K562 (cell line): ENCODE measurements at regions not wholly inside any gene's neighbourhood (a gene's known extent, or its start where the extent isn't known, plus 50 kb on each side); places are given as distances from the start of the nearest gene placed in this dataset.

Experiments used
- ATAC-seq: fragments of 200-7000 bp; cut with Tn5 transposase; 3 replicates; pipeline ENCODE4 v1.9.1; 2020; ENCODE audit warnings: moderate library complexity
- BruUV-seq: library from RNA; stranded (reverse); fragments of 400-500 nt; replicated peaks from 2 replicates; lab custom pipeline; 2021; lab: Mats Ljungman, UMichigan
- CTCF ChIA-PET: fragments of 300-600 bp; formaldehyde crosslinking; extraction: SDS; loops from one replicate; lab custom pipeline; 2021; ENCODE audit warnings: low intra/inter-chr PET ratio; lab: Yijun Ruan, JAX
- POLR2A ChIA-PET: fragments of 300-600, 350-650 bp; sonication (Branson Sonifier 250); formaldehyde crosslinking; extraction: SDS; loops from one replicate; lab custom pipeline; 2021; ENCODE audit warnings: antibody characterized with exemption, inconsistent platforms; lab: Yijun Ruan, JAX
- DNase-seq, 4 experiments: peaks; one replicate each; pipeline versions ENCODE4 v3.0.0 to v3.0.0-alpha.2; 2011 to 2018; ENCODE audit warnings: low spot score in 3 of 4, mixed read lengths in 3 of 4; ENCODE audit errors: extremely low read depth in 1 of 4
- FAIRE-seq: peaks from 2 replicates; lab custom pipeline; 2011; peaks lifted over from hg19 to GRCh38; lab: Jason Lieb, UNC
- H2AFZ ChIP-seq: 2 replicates; pipeline ENCODE4 v1.6.0; 2011; ENCODE audit warnings: low read depth, low read length, control low read depth, inconsistent platforms
- H3K27ac ChIP-seq: fragments of 200-600 bp; 3 replicates; pipeline ENCODE4 v1.8.0; 2011; ENCODE audit warnings: low read depth, mild to moderate bottlenecking, control low read depth, inconsistent platforms, low read length, moderate library complexity, mixed read lengths; ENCODE audit errors: extremely low read depth
- H3K27me3 ChIP-seq, 2 experiments: fragments of 300-600 bp in 1 of 2; 2 replicates in 1 of 2; 3 replicates in 1 of 2; pipeline versions ENCODE4 v1.6.0 to v1.8.0; 2011; ENCODE audit warnings: inconsistent platforms in 2 of 2, low read length in 2 of 2, mild to moderate bottlenecking in 1 of 2, mixed read lengths in 1 of 2, moderate library complexity in 1 of 2; ENCODE audit not compliant: control insufficient read depth in 2 of 2, insufficient read depth in 2 of 2
- H3K36me3 ChIP-seq: fragments of 300-600 bp; 3 replicates; pipeline ENCODE4 v1.8.0; 2011; ENCODE audit warnings: mild to moderate bottlenecking, low read length, inconsistent platforms; ENCODE audit not compliant: control insufficient read depth, insufficient read depth
- H3K4me1 ChIP-seq, 2 experiments: fragments of 200-600 bp in 1 of 2; replicated peaks in 1 of 2; 2 replicates in 1 of 2; 3 replicates in 1 of 2; pipeline versions ENCODE4 v1.5.1 to v1.8.0; 2011; ENCODE audit warnings: inconsistent platforms in 2 of 2, low read length in 2 of 2, mild to moderate bottlenecking in 1 of 2, mixed read lengths in 1 of 2, moderate library complexity in 1 of 2; ENCODE audit not compliant: control insufficient read depth in 2 of 2, insufficient read depth in 2 of 2
- H3K4me2 ChIP-seq: 2 replicates; pipeline ENCODE4 v1.6.1; 2011; ENCODE audit warnings: low read length, control low read depth, inconsistent platforms, mixed read lengths; ENCODE audit not compliant: insufficient read depth
- H3K4me3 ChIP-seq: fragments of 200-600 bp; sonication (generic), shearing (Covaris generic); 2 replicates; pipeline ENCODE4 v1.5.1; 2016; ENCODE audit warnings: control low read depth, inconsistent platforms
- H3K79me2 ChIP-seq: fragments of 200-600 bp; 3 replicates; pipeline ENCODE4 v1.8.0; 2011; ENCODE audit warnings: low read length, inconsistent platforms; ENCODE audit not compliant: control insufficient read depth, insufficient read depth
- H3K9ac ChIP-seq, 2 experiments: 2 replicates each; pipeline versions ENCODE4 v1.6.0 to v1.6.1; 2011; ENCODE audit warnings: low read depth in 2 of 2, low read length in 2 of 2, control low read depth in 1 of 2, inconsistent platforms in 1 of 2, mild to moderate bottlenecking in 1 of 2, mixed read lengths in 1 of 2; ENCODE audit not compliant: insufficient read depth in 1 of 2
- H3K9me1 ChIP-seq: one replicate; pipeline ENCODE4 v1.6.0; 2011; ENCODE audit warnings: inconsistent platforms, mild to moderate bottlenecking, low read length, moderate library complexity; ENCODE audit not compliant: control insufficient read depth, insufficient read depth
- H3K9me3 ChIP-seq: replicated peaks from 2 replicates; pipeline ENCODE4 v1.5.1; 2011; ENCODE audit warnings: low read depth, low read length, inconsistent platforms; ENCODE audit not compliant: control insufficient read depth, insufficient read depth
- H4K20me1 ChIP-seq: replicated peaks from 2 replicates; pipeline ENCODE4 v1.6.1; 2011; ENCODE audit warnings: low read length, inconsistent platforms, mixed read lengths; ENCODE audit not compliant: control insufficient read depth, insufficient read depth
- HDAC6 ChIP-seq: IDR thresholded peaks from 2 replicates; pipeline ENCODE4 v1.6.1; 2012; ENCODE audit warnings: low read depth, mild to moderate bottlenecking, control low read depth, inconsistent platforms, low read length, moderate library complexity
- KAT2B ChIP-seq: IDR thresholded peaks from one replicate; pipeline ENCODE4 v1.6.1; 2012; ENCODE audit warnings: low read depth, mild to moderate bottlenecking, control low read depth, inconsistent platforms, low read length, moderate library complexity
- PHF21A ChIP-seq: fragments of 450-650 bp; IDR thresholded peaks from 2 replicates; pipeline ENCODE4 v1.6.1; 2017; ENCODE audit warnings: low read depth, borderline replicate concordance
- RBFOX2 ChIP-seq: fragments of 200-400 bp; formaldehyde crosslinking; IDR thresholded peaks from 2 replicates; pipeline ENCODE4 v1.6.1; 2017; ENCODE audit warnings: low read depth, mild to moderate bottlenecking, low read length, moderate library complexity
- RBM15 ChIP-seq: fragments of 200-400 bp; formaldehyde crosslinking; IDR thresholded peaks from 2 replicates; pipeline ENCODE4 v1.6.1; 2018; ENCODE audit warnings: mild to moderate bottlenecking, low read length, moderate library complexity; ENCODE audit not compliant: insufficient read depth
- RBM25 ChIP-seq: fragments of 200-400 bp; formaldehyde crosslinking; IDR thresholded peaks from 2 replicates; pipeline ENCODE4 v1.6.1; 2018; ENCODE audit warnings: low read length, low read depth, moderate library complexity; ENCODE audit not compliant: severe bottlenecking
- SIN3A ChIP-seq, 2 experiments: fragments of 150-350 bp in 1 of 2; IDR thresholded peaks; 2 replicates each; pipeline ENCODE4 v1.6.1; 2011 to 2016; ENCODE audit warnings: borderline replicate concordance in 2 of 2, low read depth in 2 of 2, low read length in 2 of 2, mild to moderate bottlenecking in 2 of 2, moderate library complexity in 2 of 2; ENCODE audit not compliant: control insufficient read depth in 1 of 2
- SMARCC2 ChIP-seq: fragments of 450-650 bp; IDR thresholded peaks from 2 replicates; pipeline ENCODE4 v1.6.1; 2017; ENCODE audit warnings: antibody characterized with exemption, moderate library complexity, mild to moderate bottlenecking, low read depth
- WGBS: fragments of 100-300 bp; shearing (Covaris generic); methylation state at CpG from one replicate; pipeline ENCODE4 v1.1.6; 2016; ENCODE audit warnings: low coverage, mixed read lengths; ENCODE audit not compliant: insufficient coverage; ENCODE audit errors: missing lambda C conversion rate; 5-methylcytosine and 5-hydroxymethylcytosine counted together
- in situ Hi-C: fragments of 300-500 bp; cut with MboI; formaldehyde crosslinking; loops from 4 replicates; pipeline ENCODE4 v1.15.0; 2018; ENCODE audit warnings: inconsistent platforms, mixed read lengths
- intact Hi-C: fragments of 100-400 bp; cut with micrococcal nuclease; formaldehyde crosslinking; loops from 2 replicates; pipeline ENCODE4 v1.14.2; 2022

DNA sequence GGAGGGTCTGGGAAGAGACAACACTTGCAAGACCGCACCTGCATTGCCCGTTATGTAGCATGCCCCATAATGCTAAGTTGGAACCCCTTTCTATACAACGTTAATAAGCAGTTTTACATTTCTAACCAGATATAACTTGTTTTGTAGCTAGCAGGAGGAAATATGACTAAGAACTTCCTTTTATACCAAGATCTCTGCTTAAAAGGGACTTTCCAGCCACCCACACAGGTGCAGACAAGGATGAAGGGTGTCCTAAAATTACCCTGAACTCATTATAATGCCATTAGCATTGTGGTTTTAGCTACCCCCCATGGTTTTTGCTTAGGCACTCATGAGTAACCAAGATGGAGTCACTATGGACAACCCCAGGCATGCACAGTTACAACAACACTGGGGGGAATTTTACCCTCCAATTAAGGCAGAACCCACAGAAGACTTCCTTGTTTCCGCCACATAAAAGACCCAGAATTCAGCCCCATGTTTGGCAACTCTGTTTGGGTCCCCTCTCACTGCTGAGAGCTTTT, 362.8 kb downstream of the CBLN2 start:
- 0% methylated on average over 4 of the region's 4 CpGs for WGBS
- no peak for ATAC-seq
- TF ChIP-seq HDAC6 (no peak), PHF21A (no peak), RBFOX2 (no peak), SMARCC2 (no peak), KAT2B (no peak), SIN3A (IDR thresholded peaks at IDR 0.05; ENCODE audit: borderline replicate concordance in 2 of 2, control insufficient read depth in 1 of 2, low read depth in 2 of 2, low read length in 2 of 2) (no peak), RBM25 (no peak), RBM15 (no peak)
- FAIRE-seq: no peak
- Histone ChIP-seq H3K4me3 (no peak overlapping the region), H3K9me3 (no peaks in the 10 kb centered on the region), H2AFZ (no peak overlapping the region), H3K27me3 (no peaks in the 10 kb centered on the region), H3K9ac (no peak overlapping the region), H3K27ac (no peak overlapping the region), H3K9me1 (no peaks in the 10 kb centered on the region), H3K4me2 (no peak overlapping the region), H3K36me3 (no peaks in the 10 kb centered on the region), H3K79me2 (no peaks in the 10 kb centered on the region), H4K20me1 (no peaks in the 10 kb centered on the region), H3K4me1 (no peaks in the 10 kb centered on the region)
- no peak for DNase-seq
- intact Hi-C loops (no loop called here), in situ Hi-C loops (no loop called here)
- ChIA-PET CTCF (no interaction called here), POLR2A (no interaction called here)
- BruUV-seq: no TSS peak
